GM20431 (cell line): ENCODE measurements at regions not wholly inside any gene's neighbourhood (a gene's known extent, or its start where the extent isn't known, plus 50 kb on each side); places are given as distances from the start of the nearest gene placed in this dataset.

Experiments used
- in situ Hi-C: fragments of 300-500 bp; cut with MseI, MboI; formaldehyde crosslinking; loops from one replicate; pipeline ENCODE4 v1.15.0; 2020; ENCODE audit warnings: low sequenced_read_pairs; ENCODE audit not compliant: unreplicated experiment

DNA sequence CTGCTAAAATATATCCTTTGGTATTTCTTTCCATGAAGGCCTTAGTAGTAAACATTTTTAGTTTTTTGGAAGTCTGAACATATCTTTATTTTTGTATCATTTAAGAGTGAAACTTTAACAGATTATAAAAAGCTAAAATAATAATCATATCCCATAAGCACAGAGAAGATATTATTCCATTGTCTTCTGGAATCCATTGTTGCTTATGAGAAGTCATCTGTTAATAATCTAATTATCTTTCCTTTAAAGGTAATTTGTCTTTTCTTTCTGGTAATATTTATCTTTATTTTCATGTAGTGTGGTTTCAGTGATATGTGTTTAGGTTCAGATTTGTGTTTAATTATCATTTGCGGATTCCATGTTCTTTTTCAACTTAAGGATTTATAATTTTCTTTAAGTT, 261.7 kb downstream of the MSRB3 start:
- in situ Hi-C loops: no loop called here

GRCh38 chr12:65546528-65546927, 268.0 kb downstream of the MSRB3 start:
- in situ Hi-C loops: no loop called here

DNA sequence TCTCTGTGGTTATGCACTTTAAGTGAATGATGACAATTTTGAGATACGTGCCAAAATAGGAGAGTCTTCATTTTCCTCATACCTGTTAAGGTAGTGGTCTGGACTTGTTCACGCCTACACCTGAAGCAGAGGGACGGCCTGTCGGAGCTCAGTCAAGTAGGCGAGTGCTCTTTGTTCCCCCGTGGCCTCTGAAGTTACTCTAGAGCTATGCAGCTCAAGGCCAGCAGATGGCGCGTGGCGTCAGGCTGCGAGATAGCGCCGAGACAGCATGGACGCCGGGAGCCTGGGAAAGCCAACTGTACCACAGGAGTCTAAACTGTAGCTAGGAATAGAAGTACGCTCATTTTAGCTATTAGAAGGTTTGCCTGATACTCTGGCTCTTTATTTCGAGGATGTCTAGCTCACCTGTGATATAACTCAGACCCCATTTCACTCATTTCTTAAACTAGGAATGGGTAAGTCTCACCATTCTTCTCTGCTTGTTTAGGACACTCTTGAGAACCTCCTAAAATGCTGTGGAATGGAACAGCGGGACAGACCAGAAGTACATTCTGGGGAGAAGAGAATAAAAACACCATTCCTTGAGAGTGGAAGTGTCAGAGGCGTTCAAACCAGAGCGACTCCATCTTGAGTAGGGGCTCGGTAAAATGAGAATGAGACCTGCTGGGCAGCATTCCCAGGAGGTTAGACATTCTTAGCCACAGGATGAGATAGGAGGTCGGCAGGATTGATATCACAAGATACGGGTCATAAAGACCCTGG, 267.4 kb upstream of the HMGA2 start:
- in situ Hi-C loops: no loop called here

- in situ Hi-C loops: no loop called here
These were observed 266.7 kb upstream of the HMGA2 start for GRCh38 chr12:65557438-65558181.

GRCh38 chr12:65560286-65560685, 264.0 kb upstream of the HMGA2 start:
- in situ Hi-C loops: no loop called here

DNA sequence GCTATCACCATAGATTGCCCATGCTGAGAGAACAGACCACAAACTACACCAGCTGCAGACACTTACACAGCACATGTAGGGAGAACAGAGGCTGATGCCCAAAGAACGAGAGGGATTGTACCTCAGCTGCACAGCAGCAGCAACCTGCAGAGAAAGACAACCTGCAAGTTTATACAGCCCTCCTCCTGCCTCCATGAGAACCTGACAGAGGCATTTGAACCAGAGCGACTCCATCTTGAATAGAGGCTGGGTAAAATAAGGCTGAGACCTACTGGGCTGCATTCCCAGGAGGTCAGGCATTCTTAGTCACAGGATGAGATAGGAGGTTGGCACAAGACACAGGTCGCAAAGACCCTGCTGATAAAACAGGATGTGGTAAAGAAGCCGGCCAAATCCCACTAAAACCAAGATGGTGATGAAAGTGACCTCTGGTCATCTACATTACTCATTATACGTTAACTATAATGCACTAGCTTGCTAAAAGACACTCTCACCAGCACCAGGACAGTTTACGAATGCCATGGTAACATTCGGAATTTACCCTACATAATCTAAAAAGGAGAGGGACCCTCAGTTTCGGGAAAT, 262.4 kb upstream of the HMGA2 start:
- in situ Hi-C loops: no loop called here

- in situ Hi-C loops: no loop called here
These were observed 258.4 kb upstream of the HMGA2 start for GRCh38 chr12:65565601-65566560.

- in situ Hi-C loops: no loop called here
These were observed 257.5 kb upstream of the HMGA2 start for GRCh38 chr12:65566751-65567150.

DNA sequence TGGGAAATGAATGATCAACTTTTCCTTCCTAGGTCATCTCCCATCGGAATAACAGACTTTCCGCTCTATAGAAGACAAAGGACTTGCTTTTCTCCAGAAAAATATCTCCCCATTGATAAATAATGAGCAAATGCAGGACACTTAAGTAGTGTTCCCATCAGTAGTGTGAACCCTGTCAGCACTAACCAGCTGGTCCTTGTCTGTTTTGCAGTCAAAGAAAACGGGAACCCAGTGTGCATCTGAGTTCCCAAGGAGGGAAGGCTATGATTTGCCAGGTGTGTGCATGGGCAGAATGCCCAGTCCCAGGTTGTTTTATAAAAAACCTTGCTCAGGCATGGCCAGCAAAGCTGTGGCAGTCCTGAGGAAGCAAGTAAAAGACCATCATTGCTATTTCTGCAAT, 256.5 kb upstream of the HMGA2 start:
- in situ Hi-C loops: no loop called here

- in situ Hi-C loops: no loop called here
These were observed 255.8 kb upstream of the HMGA2 start for GRCh38 chr12:65568517-65568916.

DNA sequence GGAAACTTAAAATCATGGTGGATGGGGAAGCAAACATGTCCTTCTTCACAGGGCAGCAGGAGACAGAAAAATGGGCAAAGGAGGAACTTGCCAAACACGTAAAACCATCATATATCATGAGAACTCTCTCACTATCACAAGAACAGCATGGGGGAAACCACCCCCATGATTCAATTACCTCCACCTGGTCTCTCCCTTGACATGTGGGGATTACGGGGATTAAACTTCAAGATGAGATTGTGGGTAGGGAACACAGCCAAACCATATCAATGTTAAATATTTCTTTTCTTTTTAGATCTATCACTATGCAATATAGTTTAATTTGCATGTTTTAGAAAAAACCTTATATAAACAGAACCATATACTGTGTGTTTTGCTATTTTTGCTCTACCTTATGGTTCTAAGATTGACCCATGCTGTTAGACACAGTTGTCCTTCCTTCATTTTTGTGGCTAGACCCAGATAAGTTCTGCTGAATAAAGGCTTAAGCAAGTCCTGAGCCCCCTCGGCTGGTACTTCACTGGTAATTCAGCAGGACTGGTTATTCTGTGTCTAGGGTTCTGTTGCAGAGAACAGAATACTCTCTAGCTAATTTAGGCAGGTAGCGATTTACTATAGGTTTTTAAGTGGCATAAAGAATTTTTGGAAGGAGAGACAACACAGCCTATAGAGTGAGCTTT, 253.7 kb upstream of the HMGA2 start:
- in situ Hi-C loops: no loop called here

DNA sequence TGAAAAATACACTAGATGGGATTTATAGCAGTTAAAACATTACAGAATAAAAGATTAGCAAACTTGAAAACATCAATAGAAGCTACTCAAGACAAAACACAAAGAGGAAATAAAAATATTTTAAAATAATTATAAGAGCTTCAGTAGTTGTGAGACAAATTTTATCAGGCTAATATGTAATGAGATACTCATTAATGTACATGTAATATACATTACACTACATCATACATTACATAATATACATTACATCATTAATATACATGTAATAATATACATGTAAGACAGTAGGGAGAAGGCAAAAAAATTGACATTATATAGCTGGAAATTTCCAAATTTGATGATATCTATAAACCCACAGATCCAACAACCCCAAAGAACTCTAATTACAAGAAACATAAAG, 249.4 kb upstream of the HMGA2 start:
- in situ Hi-C loops: loop anchor here (25.0 kb wide), 1 partner anchor 537 kb away; no protein-coding TSS in a partner anchor

- in situ Hi-C loops: loop anchor here (25.0 kb wide), 1 partner anchor 528 kb away; no protein-coding TSS in a partner anchor
These were observed 240.3 kb upstream of the HMGA2 start for GRCh38 chr12:65584016-65584415.

GRCh38 chr12:65585648-65586602, 238.4 kb upstream of the HMGA2 start:
- in situ Hi-C loops: loop anchor here (25.0 kb wide), 1 partner anchor 526 kb away; no protein-coding TSS in a partner anchor

GRCh38 chr12:65586796-65587195, 237.5 kb upstream of the HMGA2 start:
- in situ Hi-C loops: loop anchor here (25.0 kb wide), 1 partner anchor 526 kb away; no protein-coding TSS in a partner anchor

DNA sequence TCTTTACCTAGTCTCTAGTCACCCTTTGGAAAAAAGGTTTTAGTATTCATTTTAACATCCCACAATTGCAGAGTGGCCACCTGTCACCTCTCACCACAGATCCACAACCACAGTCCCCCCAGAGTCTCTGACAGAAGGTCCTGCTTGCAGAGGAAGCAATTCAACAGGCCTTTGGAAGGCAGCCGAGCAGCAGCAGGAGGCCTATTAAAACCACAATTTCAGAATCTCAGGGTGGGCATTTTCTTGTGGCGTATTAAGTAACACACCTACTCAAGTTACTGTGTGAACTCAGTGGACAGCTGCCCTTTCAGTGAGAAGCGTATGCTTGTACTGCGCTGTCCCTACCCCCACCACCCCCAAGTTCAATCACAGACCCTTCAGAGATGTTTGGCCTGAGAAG, 234.0 kb upstream of the HMGA2 start:
- in situ Hi-C loops: loop anchor here (25.0 kb wide), 1 partner anchor 522 kb away; no protein-coding TSS in a partner anchor

GRCh38 chr12:65592416-65592815, 231.9 kb upstream of the HMGA2 start:
- in situ Hi-C loops: loop anchor here (25.0 kb wide), 1 partner anchor 520 kb away; no protein-coding TSS in a partner anchor

GRCh38 chr12:65593239-65593701, 231.0 kb upstream of the HMGA2 start:
- in situ Hi-C loops: loop anchor here (25.0 kb wide), 1 partner anchor 519 kb away; no protein-coding TSS in a partner anchor
